ENCODE measurements at regions not wholly inside any gene's neighbourhood (a gene's known extent, or its start where the extent isn't known, plus 50 kb on each side); places are given as distances from the start of the nearest gene placed in this dataset.

GRCh38 chr5:88976914-88977313, 93.9 kb upstream of the MEF2C start:
- no peak overlapping the region for H3K4me3 ChIP-seq (ENCODE audit: low read depth, low read length)
- DNase-seq (ENCODE audit: low read depth): no peak
- TF ChIP-seq CTCF (conservative IDR thresholded peaks at IDR 0.05; ENCODE audit: low read depth, low read length): no peak

- no peak for TF ChIP-seq CTCF (conservative IDR thresholded peaks at IDR 0.05; ENCODE audit: low read depth, low read length)
- no peak overlapping the region for H3K4me3 ChIP-seq (ENCODE audit: low read depth, low read length)
Measured at GRCh38 chr5:88967633-88968585, 84.9 kb upstream of the MEF2C start.

GRCh38 chr5:88964831-88965230, 81.8 kb upstream of the MEF2C start:
- TF ChIP-seq CTCF (conservative IDR thresholded peaks at IDR 0.05; ENCODE audit: low read depth, low read length): no peak
- H3K4me3 ChIP-seq (ENCODE audit: low read depth, low read length): no peak overlapping the region
- no peak for DNase-seq (ENCODE audit: low read depth)

More at GRCh38 chr5:88967633-88968585, 84.9 kb upstream of the MEF2C start:
- DNase-seq (ENCODE audit: low read depth): no peak

GRCh38 chr5:88957013-88957412, 74.0 kb upstream of the MEF2C start:
- H3K4me3 ChIP-seq (ENCODE audit: low read depth, low read length): no peak overlapping the region
- no peak for TF ChIP-seq CTCF (conservative IDR thresholded peaks at IDR 0.05; ENCODE audit: low read depth, low read length)
- DNase-seq (ENCODE audit: low read depth): no peak

GRCh38 chr5:88956416-88956815, 73.4 kb upstream of the MEF2C start:
- DNase-seq (ENCODE audit: low read depth): no peak
- no peak for TF ChIP-seq CTCF (conservative IDR thresholded peaks at IDR 0.05; ENCODE audit: low read depth, low read length)
- H3K4me3 ChIP-seq (ENCODE audit: low read depth, low read length): no peak overlapping the region

GRCh38 chr5:88955403-88955802, 72.4 kb upstream of the MEF2C start:
- H3K4me3 ChIP-seq (ENCODE audit: low read depth, low read length): no peak overlapping the region
- no peak for TF ChIP-seq CTCF (conservative IDR thresholded peaks at IDR 0.05; ENCODE audit: low read depth, low read length)
- no peak for DNase-seq (ENCODE audit: low read depth)

GRCh38 chr5:88954511-88954910, 71.5 kb upstream of the MEF2C start:
- DNase-seq (ENCODE audit: low read depth): no peak
- no peak for TF ChIP-seq CTCF (conservative IDR thresholded peaks at IDR 0.05; ENCODE audit: low read depth, low read length)
- H3K4me3 ChIP-seq (ENCODE audit: low read depth, low read length): no peak overlapping the region
